ENCODE measurements at regions not wholly inside any gene's neighbourhood (a gene's known extent, or its start where the extent isn't known, plus 50 kb on each side); places are given as distances from the start of the nearest gene placed in this dataset.

DNA sequence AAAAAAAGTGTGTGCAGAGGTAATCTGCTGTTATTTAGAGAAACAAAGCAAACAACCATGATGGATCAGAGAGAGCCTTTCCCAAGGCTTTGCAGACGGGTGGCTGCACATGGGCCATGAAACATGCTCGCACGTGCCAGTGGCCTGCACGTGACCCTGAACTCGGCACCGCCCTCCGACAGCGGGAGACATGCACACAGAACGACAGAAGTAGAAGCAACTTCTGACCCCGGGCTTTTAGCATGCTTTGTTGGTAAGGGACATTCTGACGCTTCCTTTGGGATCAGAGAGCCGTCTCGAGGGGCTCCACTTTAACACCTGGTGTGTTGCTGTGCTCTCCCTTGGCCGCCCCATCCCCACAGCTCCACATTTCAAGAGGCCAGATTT, 112.5 kb downstream of the KCNF1 start:
- DNase-seq (ENCODE audit: low read depth in 1 of 2, low spot score in 1 of 2): no peak
- in situ Hi-C loops (cut with HindIII; ENCODE audit: low pct_unique_long_range_greater_than_20kb, low sequenced_read_pairs): no loop called here
- no peak for TF ChIP-seq JUND (IDR thresholded peaks at IDR 0.05; ENCODE audit: low read depth)

GRCh38 chr2:11024687-11025086, 113.0 kb downstream of the KCNF1 start:
- TF ChIP-seq JUND (IDR thresholded peaks at IDR 0.05; ENCODE audit: low read depth): no peak
- DNase-seq (ENCODE audit: low read depth in 1 of 2, low spot score in 1 of 2): no peak
- in situ Hi-C loops (cut with HindIII; ENCODE audit: low pct_unique_long_range_greater_than_20kb, low sequenced_read_pairs): no loop called here

DNA sequence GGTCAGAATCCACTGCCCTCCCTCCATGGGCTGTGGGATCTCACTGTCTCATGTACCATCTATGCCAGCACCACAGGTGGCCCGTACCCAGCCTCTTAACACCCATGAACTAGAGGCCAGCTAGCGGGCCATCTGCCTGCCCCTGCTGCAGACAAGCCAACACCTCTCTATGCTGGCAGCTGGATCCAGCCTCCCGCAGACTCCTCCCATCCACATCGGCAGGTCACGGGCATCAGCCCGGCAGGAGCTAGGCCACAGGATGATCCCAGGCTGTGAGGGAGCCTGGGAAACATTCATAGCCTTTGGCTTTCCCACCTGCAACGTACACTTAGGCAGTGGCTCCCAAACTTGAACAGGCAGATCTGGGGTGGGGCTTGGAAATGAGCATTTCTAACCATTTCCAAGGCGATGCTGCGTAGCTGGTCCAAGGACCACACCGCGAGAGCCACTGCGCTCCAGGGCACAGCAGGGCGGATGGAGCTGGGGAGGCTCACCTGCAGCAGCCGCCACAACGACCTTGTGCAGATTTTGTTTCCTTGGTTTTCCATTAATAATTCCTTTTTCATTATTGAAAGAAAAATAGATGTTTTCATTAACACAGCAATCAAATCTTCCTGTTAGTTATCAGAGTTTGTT, 114.7 kb downstream of the KCNF1 start:
- no peak for DNase-seq (ENCODE audit: low read depth in 1 of 2, low spot score in 1 of 2)
- in situ Hi-C loops (cut with HindIII; ENCODE audit: low pct_unique_long_range_greater_than_20kb, low sequenced_read_pairs): no loop called here
- TF ChIP-seq JUND (IDR thresholded peaks at IDR 0.05; ENCODE audit: low read depth): no peak

DNA sequence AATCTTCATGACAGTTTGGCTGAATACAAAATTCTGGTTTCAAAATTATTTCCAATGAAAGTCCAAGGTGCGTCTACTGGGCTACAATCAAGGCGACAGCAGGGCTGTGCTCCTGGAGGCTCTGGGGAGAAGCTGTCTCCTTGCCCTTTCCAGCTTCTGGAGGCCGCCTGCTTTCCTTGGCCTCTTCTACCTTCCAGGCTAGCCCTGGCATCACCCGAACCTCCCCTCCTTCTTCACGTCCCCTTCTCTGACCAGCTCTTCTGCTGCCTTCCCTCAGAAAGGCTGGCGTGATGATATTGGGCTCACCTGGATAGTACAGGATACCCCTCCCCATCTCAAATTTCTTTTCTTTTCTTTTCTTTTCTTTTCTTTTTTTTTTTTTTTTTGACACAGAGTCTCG, 115.5 kb downstream of the KCNF1 start:
- DNase-seq (ENCODE audit: low read depth in 1 of 2, low spot score in 1 of 2): no peak
- no peak for TF ChIP-seq JUND (IDR thresholded peaks at IDR 0.05; ENCODE audit: low read depth)
- in situ Hi-C loops (cut with HindIII; ENCODE audit: low pct_unique_long_range_greater_than_20kb, low sequenced_read_pairs): no loop called here

DNA sequence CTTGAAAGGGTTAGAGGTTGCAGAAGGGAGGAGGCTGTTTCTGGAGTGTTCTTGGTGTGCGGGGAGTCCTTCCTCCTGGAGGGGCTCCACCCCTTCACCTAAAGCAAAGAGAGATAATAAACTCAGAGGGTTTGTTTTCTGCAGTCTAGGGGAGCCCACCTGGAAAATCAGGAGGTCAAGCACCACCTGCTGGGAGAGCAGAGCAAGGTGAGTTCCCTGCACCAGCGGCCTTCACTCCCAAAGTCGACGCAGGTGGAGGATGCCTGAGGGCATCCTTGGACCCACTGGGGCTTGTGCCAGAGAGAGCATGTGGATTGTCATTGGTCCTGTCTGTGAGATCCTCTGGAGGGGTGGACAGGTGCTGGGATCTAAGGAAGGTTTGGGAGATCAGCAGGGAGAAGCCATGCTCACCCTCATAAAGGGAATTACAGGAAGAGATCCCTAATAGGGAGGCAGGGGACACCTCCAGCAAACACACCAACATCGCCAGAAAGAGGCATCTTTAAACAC, 116.7 kb downstream of the KCNF1 start:
- in situ Hi-C loops (cut with HindIII; ENCODE audit: low pct_unique_long_range_greater_than_20kb, low sequenced_read_pairs): no loop called here
- peak in 1 of 2 experiments; percentile 12 for DNase-seq (ENCODE audit: low read depth in 1 of 2, low spot score in 1 of 2)
- no peak for TF ChIP-seq JUND (IDR thresholded peaks at IDR 0.05; ENCODE audit: low read depth)

DNA sequence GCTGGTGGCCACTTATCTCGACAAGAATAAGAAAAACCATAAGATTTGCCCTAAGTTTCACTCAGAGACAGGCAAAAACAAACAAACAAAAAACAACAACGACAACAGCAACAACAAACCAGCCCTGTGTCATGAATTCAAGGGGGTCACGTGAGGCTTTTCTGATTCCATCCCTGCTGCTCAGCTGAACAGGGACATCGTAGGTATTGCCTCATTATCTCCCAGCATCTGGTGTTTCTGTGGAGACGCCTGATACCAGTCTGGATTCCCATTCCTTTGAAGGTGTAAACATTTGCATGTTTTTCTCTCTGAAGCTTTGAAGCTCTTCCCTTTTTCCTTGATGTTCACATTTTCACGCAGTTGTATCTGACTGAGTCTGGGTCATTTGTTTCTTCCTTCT, 117.4 kb downstream of the KCNF1 start:
- DNase-seq (ENCODE audit: low read depth in 1 of 2, low spot score in 1 of 2): no peak
- in situ Hi-C loops (cut with HindIII; ENCODE audit: low pct_unique_long_range_greater_than_20kb, low sequenced_read_pairs): no loop called here

DNA sequence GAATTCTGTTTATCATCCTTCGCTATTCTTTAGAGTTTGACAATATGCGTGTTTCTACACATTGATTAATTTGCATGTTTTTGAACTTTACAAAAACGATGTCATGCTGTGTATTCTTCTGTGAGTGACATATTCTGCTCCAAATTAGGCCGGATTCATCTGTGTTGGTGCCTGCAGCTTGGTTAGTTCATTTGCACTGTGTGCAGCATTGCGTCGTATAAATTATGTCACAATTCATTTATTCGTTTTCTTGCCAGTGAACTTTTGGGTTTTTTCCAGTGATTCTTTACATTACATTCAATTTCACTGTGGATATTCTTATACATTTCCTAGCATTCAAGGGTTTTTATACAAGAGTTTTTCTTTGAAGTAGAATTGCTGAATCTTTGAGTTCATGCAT, 118.3 kb downstream of the KCNF1 start:
- in situ Hi-C loops (cut with HindIII; ENCODE audit: low pct_unique_long_range_greater_than_20kb, low sequenced_read_pairs): no loop called here
- DNase-seq (ENCODE audit: low read depth in 1 of 2, low spot score in 1 of 2): no peak
- TF ChIP-seq JUND (IDR thresholded peaks at IDR 0.05; ENCODE audit: low read depth): no peak

More for the DNA sequence above, 117.4 kb downstream of the KCNF1 start:
- no peak for TF ChIP-seq JUND (IDR thresholded peaks at IDR 0.05; ENCODE audit: low read depth)

DNA sequence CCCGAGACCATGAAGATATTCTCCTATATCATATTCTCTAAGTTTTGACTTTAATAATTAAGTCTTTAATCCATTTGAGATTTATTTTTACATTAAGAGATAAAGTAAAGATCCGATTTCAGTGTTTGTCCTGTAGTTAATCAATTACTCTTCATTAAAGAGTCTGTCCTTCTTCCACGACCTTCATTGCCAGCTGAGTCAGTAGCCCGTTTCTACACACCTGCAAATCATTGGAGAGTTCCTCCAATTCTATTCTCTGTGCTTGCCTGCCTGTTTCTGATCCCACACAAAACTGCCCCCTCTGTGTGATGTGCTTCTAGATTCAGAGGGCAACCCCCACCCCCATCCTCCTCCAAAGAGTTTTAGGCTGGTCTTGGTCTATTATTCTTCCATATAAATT, 119.2 kb downstream of the KCNF1 start:
- no peak for TF ChIP-seq JUND (IDR thresholded peaks at IDR 0.05; ENCODE audit: low read depth)
- no peak for DNase-seq (ENCODE audit: low read depth in 1 of 2, low spot score in 1 of 2)
- in situ Hi-C loops (cut with HindIII; ENCODE audit: low pct_unique_long_range_greater_than_20kb, low sequenced_read_pairs): no loop called here

DNA sequence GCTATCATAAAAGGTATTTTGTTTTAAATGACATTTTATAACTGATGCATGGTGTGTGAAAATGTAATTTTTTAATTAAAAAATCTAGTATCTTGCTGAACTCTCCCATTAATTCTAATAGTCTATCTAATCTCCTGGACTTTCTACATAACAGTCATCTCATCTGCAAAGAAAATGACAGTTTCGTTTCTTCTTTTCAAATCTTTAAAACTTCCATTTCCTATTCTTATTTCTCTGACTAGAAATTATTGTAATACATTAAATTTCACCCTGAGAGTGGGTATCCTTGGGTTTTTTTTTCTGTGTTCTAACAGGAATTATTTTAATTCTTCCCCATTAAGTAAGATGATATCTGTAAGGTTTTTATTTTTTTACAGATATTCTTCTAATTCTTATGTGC, 120.1 kb downstream of the KCNF1 start:
- no peak for TF ChIP-seq JUND (IDR thresholded peaks at IDR 0.05; ENCODE audit: low read depth)
- in situ Hi-C loops (cut with HindIII; ENCODE audit: low pct_unique_long_range_greater_than_20kb, low sequenced_read_pairs): no loop called here
- no peak for DNase-seq (ENCODE audit: low read depth in 1 of 2, low spot score in 1 of 2)

DNA sequence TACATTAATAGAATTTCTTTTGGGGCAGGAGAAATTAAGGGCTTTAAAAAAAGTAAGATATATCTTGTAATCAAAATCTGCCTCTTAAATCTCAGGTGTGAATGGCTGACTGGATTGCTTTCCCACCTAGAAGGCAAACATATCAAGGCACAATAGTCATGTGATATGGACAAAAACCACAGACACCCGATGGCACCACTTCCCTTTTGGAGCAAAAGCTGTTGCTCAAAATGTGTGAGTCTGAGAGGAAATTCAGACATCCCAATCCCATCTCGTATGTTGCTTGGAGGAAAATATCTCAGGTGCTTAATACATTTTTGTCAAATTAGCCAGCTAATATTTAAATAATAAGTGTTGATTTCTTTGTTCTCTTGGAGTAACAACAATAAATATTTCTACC, 120.7 kb downstream of the KCNF1 start:
- in situ Hi-C loops (cut with HindIII; ENCODE audit: low pct_unique_long_range_greater_than_20kb, low sequenced_read_pairs): no loop called here
- no peak for TF ChIP-seq JUND (IDR thresholded peaks at IDR 0.05; ENCODE audit: low read depth)
- DNase-seq (ENCODE audit: low read depth in 1 of 2, low spot score in 1 of 2): no peak

GRCh38 chr2:11033114-11033513, 121.4 kb downstream of the KCNF1 start:
- no peak for TF ChIP-seq JUND (IDR thresholded peaks at IDR 0.05; ENCODE audit: low read depth)
- DNase-seq (ENCODE audit: low read depth in 1 of 2, low spot score in 1 of 2): no peak
- in situ Hi-C loops (cut with HindIII; ENCODE audit: low pct_unique_long_range_greater_than_20kb, low sequenced_read_pairs): no loop called here

DNA sequence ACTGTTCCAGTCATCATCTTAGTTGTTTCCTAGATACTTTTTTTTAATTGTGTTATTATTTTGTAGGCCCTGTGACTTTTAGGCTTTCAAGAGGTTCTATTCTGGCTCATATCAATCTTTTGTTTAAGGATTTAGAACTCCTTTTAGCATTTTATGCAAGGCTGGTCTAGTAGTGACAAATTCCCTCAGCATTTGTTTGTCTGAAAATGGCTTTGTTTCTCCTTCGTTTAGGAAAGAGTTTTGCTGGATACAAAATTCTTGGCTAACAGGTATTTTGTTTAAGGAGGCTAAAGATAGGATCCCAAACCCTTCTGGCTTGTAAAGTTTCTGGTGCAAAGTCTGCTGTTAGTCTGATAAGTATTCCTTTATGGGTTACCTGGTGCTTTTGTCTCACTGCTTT, 116.6 kb upstream of the SLC66A3 start:
- in situ Hi-C loops (cut with HindIII; ENCODE audit: low pct_unique_long_range_greater_than_20kb, low sequenced_read_pairs): no loop called here
- no peak for DNase-seq (ENCODE audit: low read depth in 1 of 2, low spot score in 1 of 2)
- TF ChIP-seq JUND (IDR thresholded peaks at IDR 0.05; ENCODE audit: low read depth): no peak

- in situ Hi-C loops (cut with HindIII; ENCODE audit: low pct_unique_long_range_greater_than_20kb, low sequenced_read_pairs): no loop called here
- no peak for DNase-seq (ENCODE audit: low read depth in 1 of 2, low spot score in 1 of 2)
- no peak for TF ChIP-seq JUND (IDR thresholded peaks at IDR 0.05; ENCODE audit: low read depth)
Observed at GRCh38 chr2:11040992-11041391, 114.3 kb upstream of the SLC66A3 start.

GRCh38 chr2:11042841-11043240, 112.4 kb upstream of the SLC66A3 start:
- DNase-seq (ENCODE audit: low read depth in 1 of 2, low spot score in 1 of 2): no peak
- in situ Hi-C loops (cut with HindIII; ENCODE audit: low pct_unique_long_range_greater_than_20kb, low sequenced_read_pairs): no loop called here
- TF ChIP-seq JUND (IDR thresholded peaks at IDR 0.05; ENCODE audit: low read depth): no peak
